GM23338 (cell line): ENCODE measurements at regions not wholly inside any gene's neighbourhood (a gene's known extent, or its start where the extent isn't known, plus 50 kb on each side); places are given as distances from the start of the nearest gene placed in this dataset.

ENCODE experiments used
- ATAC-seq: fragments of 200-7000 bp; cut with Tn5 transposase; 3 replicates; pipeline ENCODE4 v1.9.1; 2020
- DNase-seq: peaks from one replicate; pipeline ENCODE4 v3.0.0-alpha.2; 2015; ENCODE audit warnings: low spot score
- H2AFZ ChIP-seq: fragments of 200-600 bp; sonication (generic); 2 replicates; pipeline ENCODE4 v1.8.0; 2016; ENCODE audit warnings: antibody characterized with exemption, mild to moderate bottlenecking, moderate library complexity
- H3F3A ChIP-seq: fragments of 200-600 bp; sonication (generic); replicated peaks from 2 replicates; pipeline ENCODE4 v1.8.0; 2017; ENCODE audit warnings: antibody characterized with exemption, mixed run types, low read depth
- H3K27ac ChIP-seq: fragments of 200-600 bp; sonication (generic); 2 replicates; pipeline ENCODE4 v1.6.1; 2016; ENCODE audit warnings: low read depth
- H3K27me3 ChIP-seq: fragments of 200-600 bp; sonication (generic); 2 replicates; pipeline ENCODE4 v1.8.0; 2016; ENCODE audit warnings: mild to moderate bottlenecking, mixed run types, moderate library complexity; ENCODE audit not compliant: insufficient read depth
- H3K36me3 ChIP-seq: fragments of 200-600 bp; sonication (generic); 2 replicates; pipeline ENCODE4 v1.8.0; 2016; ENCODE audit warnings: mild to moderate bottlenecking; ENCODE audit not compliant: insufficient read depth
- H3K4me1 ChIP-seq: fragments of 200-600 bp; sonication (generic); 2 replicates; pipeline ENCODE4 v1.8.0; 2016; ENCODE audit warnings: mild to moderate bottlenecking, moderate library complexity; ENCODE audit not compliant: insufficient read depth
- H3K4me2 ChIP-seq: fragments of 200-600 bp; sonication (generic); 2 replicates; pipeline ENCODE4 v1.7.1; 2017; ENCODE audit warnings: mixed run types
- H3K4me3 ChIP-seq: fragments of 200-600 bp; sonication (generic); 2 replicates; pipeline ENCODE4 v1.6.1; 2016; ENCODE audit warnings: mixed run types
- H3K79me2 ChIP-seq: fragments of 200-600 bp; sonication (generic); replicated peaks from 2 replicates; pipeline ENCODE4 v1.8.0; 2017; ENCODE audit warnings: mild to moderate bottlenecking; ENCODE audit not compliant: insufficient read depth
- H3K9me2 ChIP-seq: fragments of 200-600 bp; sonication (generic); 2 replicates; pipeline ENCODE4 v1.8.0; 2017; ENCODE audit not compliant: insufficient read depth
- H4K20me1 ChIP-seq: fragments of 200-600 bp; sonication (generic); replicated peaks from 2 replicates; pipeline ENCODE4 v1.8.0; 2017; ENCODE audit warnings: mild to moderate bottlenecking; ENCODE audit not compliant: insufficient read depth
- H3K27ac Mint-ChIP-seq: 2 replicates; pipeline ENCODE4 v1.8.0; 2020; ENCODE audit warnings: inconsistent platforms, mild to moderate bottlenecking, moderate library complexity, mixed read lengths
- H3K27me3 Mint-ChIP-seq: 3 replicates; pipeline ENCODE4 v1.8.0; 2022; ENCODE audit warnings: low read depth, mild to moderate bottlenecking, moderate library complexity, mixed read lengths, inconsistent platforms; ENCODE audit not compliant: insufficient read depth, poor library complexity
- H3K36me3 Mint-ChIP-seq: 3 replicates; pipeline ENCODE4 v1.8.0; 2021; ENCODE audit warnings: low read depth, mild to moderate bottlenecking, inconsistent platforms, moderate library complexity, mixed read lengths
- H3K4me1 Mint-ChIP-seq: 3 replicates; pipeline ENCODE4 v1.8.0; 2020; ENCODE audit warnings: mild to moderate bottlenecking, inconsistent platforms, mixed read lengths
- H3K4me3 Mint-ChIP-seq: 3 replicates; pipeline ENCODE4 v1.8.0; 2021; ENCODE audit warnings: moderate library complexity, mild to moderate bottlenecking, inconsistent platforms, mixed read lengths
- H3K9me3 Mint-ChIP-seq: 3 replicates; pipeline ENCODE4 v1.8.0; 2020; ENCODE audit warnings: moderate library complexity, mild to moderate bottlenecking, inconsistent platforms, mixed read lengths
- CREB1 ChIP-seq: fragments of 250-450 bp; sonication (Bioruptor Pico); IDR thresholded peaks from 2 replicates; pipeline ENCODE4 v1.5.0; 2020; ENCODE audit warnings: low read depth, mild to moderate bottlenecking, moderate library complexity
- CTCF ChIP-seq, 2 experiments: fragments of 200-600 bp in 1 of 2; sonication (generic) in 1 of 2; conservative IDR thresholded peaks; 2 replicates each; pipeline versions ENCODE4 v1.5.1 to v1.6.1; 2016 to 2017; ENCODE audit warnings: antibody characterized with exemption in 2 of 2, low read depth in 2 of 2, mild to moderate bottlenecking in 2 of 2, moderate library complexity in 1 of 2
- ETS1 ChIP-seq: IDR thresholded peaks from 2 replicates; pipeline ENCODE4 v1.6.1; 2016; ENCODE audit warnings: antibody characterized with exemption
- EZH2 ChIP-seq: fragments of 200-600 bp; sonication (generic); IDR thresholded peaks from one replicate; pipeline ENCODE4 v1.8.0; 2017; ENCODE audit warnings: antibody characterized with exemption, mild to moderate bottlenecking, low read depth; ENCODE audit not compliant: unreplicated experiment
- EZH2phosphoT487 ChIP-seq: fragments of 200-600 bp; sonication (generic); IDR thresholded peaks from one replicate; pipeline ENCODE4 v1.8.1; 2018; ENCODE audit warnings: antibody characterized with exemption; ENCODE audit not compliant: unreplicated experiment
- JUNB ChIP-seq: IDR thresholded peaks from one replicate; pipeline ENCODE4 v1.6.1; 2016; ENCODE audit warnings: antibody characterized with exemption; ENCODE audit not compliant: unreplicated experiment
- NANOG ChIP-seq: IDR thresholded peaks from 2 replicates; pipeline ENCODE4 v1.6.1; 2016; ENCODE audit warnings: antibody characterized with exemption, borderline replicate concordance
- POLR2AphosphoS5 ChIP-seq: IDR thresholded peaks from 2 replicates; pipeline ENCODE4 v1.6.1; 2016; ENCODE audit warnings: antibody characterized with exemption, low read depth
- REST ChIP-seq: IDR thresholded peaks from one replicate; pipeline ENCODE4 v1.6.1; 2018; ENCODE audit warnings: antibody characterized with exemption; ENCODE audit not compliant: unreplicated experiment
- STAT1 ChIP-seq: IDR thresholded peaks from one replicate; pipeline ENCODE4 v1.6.1; 2016; ENCODE audit warnings: antibody characterized with exemption; ENCODE audit not compliant: unreplicated experiment
- ZNF114 ChIP-seq: fragments of 250-450 bp; sonication (Bioruptor Pico); IDR thresholded peaks from 2 replicates; pipeline ENCODE4 v1.5.0; 2020; ENCODE audit warnings: mild to moderate bottlenecking, moderate library complexity
- ZNF331 ChIP-seq: fragments of 250-450 bp; sonication (Bioruptor Pico); IDR thresholded peaks from 2 replicates; pipeline ENCODE4 v1.5.0; 2020; ENCODE audit warnings: low read depth, mild to moderate bottlenecking, moderate library complexity
- ZNF462 ChIP-seq: fragments of 250-450 bp; sonication (Bioruptor Pico); IDR thresholded peaks from 2 replicates; pipeline ENCODE4 v1.5.0; 2020; ENCODE audit warnings: mild to moderate bottlenecking, moderate library complexity

- Mint-ChIP-seq H3K27ac (no peak overlapping the region), H3K36me3 (no peaks in the 10 kb centered on the region), H3K4me1 (no peaks in the 10 kb centered on the region), H3K9me3 (no peaks in the 10 kb centered on the region), H3K27me3 (no peaks in the 10 kb centered on the region), H3K4me3 (no peak overlapping the region)
- H3K9me2 ChIP-seq = no peaks in the 10 kb centered on the region
- TF ChIP-seq ZNF462 (CRISPR knock-in tag) (no peak), CREB1 (no peak), ZNF114 (CRISPR knock-in tag) (no peak), REST (no peak), NANOG (no peak), EZH2phosphoT487 (no peak), STAT1 (no peak), ETS1 (no peak), ZNF331 (CRISPR knock-in tag) (no peak), POLR2AphosphoS5 (no peak), JUNB (no peak), CTCF (conservative IDR thresholded peaks at IDR 0.05; ENCODE audit: low read depth in 2 of 2) (no peak), EZH2 (no peak)
- H4K20me1 ChIP-seq = no peaks in the 10 kb centered on the region
- no peaks in the 10 kb centered on the region for H3F3A ChIP-seq
- H3K27me3 ChIP-seq = no peaks in the 10 kb centered on the region
- no peak overlapping the region for H3K4me2 ChIP-seq
- no peaks in the 10 kb centered on the region for H3K36me3 ChIP-seq
- no peak for DNase-seq
- 0 out of 2 replicates have a peak overlapping the region, but pooled peaks have one; percentile 25 for H2AFZ ChIP-seq
- no peaks in the 10 kb centered on the region for H3K79me2 ChIP-seq
- H3K4me1 ChIP-seq = no peaks in the 10 kb centered on the region
- H3K4me3 ChIP-seq = no peak overlapping the region
- no peak overlapping the region for H3K27ac ChIP-seq
- ATAC-seq = no peak
Observed at GRCh38 chr4:126661194-126661593, 971.6 kb upstream of the INTU start.
